ENCODE measurements at regions not wholly inside any gene's neighbourhood (a gene's known extent, or its start where the extent isn't known, plus 50 kb on each side); places are given as distances from the start of the nearest gene placed in this dataset.

DNA sequence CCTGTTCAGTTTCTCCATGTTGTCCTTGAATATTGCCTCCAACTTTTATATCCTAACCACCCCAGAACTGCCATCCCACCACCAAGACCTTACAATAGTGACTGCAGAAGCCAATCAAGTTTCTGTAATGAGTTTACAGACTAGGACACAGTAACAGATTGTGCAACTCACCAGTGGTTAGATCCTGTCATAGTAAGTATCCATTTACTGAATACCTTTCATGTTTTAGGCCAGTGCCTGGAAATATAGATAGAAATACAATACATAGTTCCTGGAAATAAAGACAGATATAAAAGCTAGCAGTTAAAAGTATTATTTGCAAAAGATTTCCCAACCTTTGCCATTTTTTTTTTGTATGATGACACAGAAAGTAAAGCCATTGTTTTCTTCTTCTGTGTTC, 471.8 kb upstream of the BTBD3 start:
- no peak overlapping the region for H3K4me3 ChIP-seq (ENCODE audit: extremely low read depth in 1 of 4, insufficient read depth in 2 of 4, low read depth in 3 of 4, low read length in 4 of 4)
- H3K4me2 ChIP-seq (ENCODE audit: insufficient read depth in 1 of 2, low read depth in 2 of 2, low read length in 2 of 2), result no peak overlapping the region
- ChIA-PET CTCF (ENCODE audit: partially characterized antibody) (interaction anchor here (1.1 kb wide), 1 partner anchor 19 kb away, joined by 3 read pairs; no protein-coding TSS in a partner anchor), POLR2A (ENCODE audit: partially characterized antibody) (no interaction called here)
- no peak overlapping the region for H4K91ac ChIP-seq (replicated peaks; ENCODE audit: insufficient read length, low read length)
- H2AFZ ChIP-seq (ENCODE audit: low read length), result no peak overlapping the region
- no peaks in the 10 kb centered on the region; a peak in 1 of 8 replicates for H3K36me3 ChIP-seq (ENCODE audit: control insufficient read depth in 2 of 4, insufficient read depth in 4 of 4, low read length in 3 of 4)
- H2BK15ac ChIP-seq (ENCODE audit: low read length), result no peak overlapping the region
- no peak overlapping the region for H3K56ac ChIP-seq (replicated peaks; ENCODE audit: insufficient read length, low read depth, low read length)
- no peaks in the 10 kb centered on the region for H3K79me1 ChIP-seq (ENCODE audit: low read depth, low read length)
- FAIRE-seq (no peak), DNase-seq (ENCODE audit: low read depth in 1 of 2, low spot score in 2 of 2) (no peak)
- H2BK120ac ChIP-seq (replicated peaks; ENCODE audit: low read depth, low read length), result no peak overlapping the region
- no peak overlapping the region for H2BK5ac ChIP-seq (ENCODE audit: low read depth, low read length)
- no peak overlapping the region for H2BK20ac ChIP-seq (ENCODE audit: low read length)
- no peaks in the 10 kb centered on the region for H3K23me2 ChIP-seq (ENCODE audit: low read depth, low read length)
- H3K14ac ChIP-seq (ENCODE audit: insufficient read length), result no peak overlapping the region
- no peak overlapping the region for H3K27ac ChIP-seq (ENCODE audit: low read depth, low read length)
- H3K9me3 ChIP-seq (ENCODE audit: insufficient read depth in 2 of 2, low read depth in 1 of 2, low read length in 1 of 2), result no peaks in the 10 kb centered on the region
- H4K8ac ChIP-seq (ENCODE audit: extremely low read depth, insufficient read depth, low read length), result no peak overlapping the region
- H3K9ac ChIP-seq (replicated peaks in 1 of 4; ENCODE audit: extremely low read depth in 1 of 4, low read depth in 3 of 4, low read length in 3 of 4), result no peak overlapping the region
- H3K23ac ChIP-seq (ENCODE audit: insufficient read length), result no peak overlapping the region
- no peaks in the 10 kb centered on the region for H3K79me2 ChIP-seq (ENCODE audit: control insufficient read depth in 1 of 2, insufficient read depth in 2 of 2, low read length in 2 of 2)
- no peaks in the 10 kb centered on the region for H4K20me1 ChIP-seq (replicated peaks in 1 of 2; ENCODE audit: control insufficient read depth in 1 of 2, insufficient read depth in 2 of 2, low read length in 2 of 2)
- H3K4me1 ChIP-seq (replicated peaks in 1 of 4; ENCODE audit: control insufficient read depth in 3 of 4, insufficient read depth in 4 of 4, low read length in 3 of 4), result peaks cover 0 to 17% (median 6%) of the 10 kb centered on the region in 4 experiments; a peak in 4 of 7 replicates
- H2AK5ac ChIP-seq (ENCODE audit: low read depth, low read length), result no peak overlapping the region
- no peak overlapping the region for H3K4ac ChIP-seq (replicated peaks; ENCODE audit: insufficient read length, low read depth, low read length)
- H3K27me3 ChIP-seq (replicated peaks in 1 of 4; ENCODE audit: control insufficient read depth in 3 of 4, extremely low read depth in 1 of 4, insufficient read depth in 3 of 4, low read length in 3 of 4), result no peaks in the 10 kb centered on the region
- no peak overlapping the region for H4K5ac ChIP-seq (ENCODE audit: insufficient read length, low read depth, low read length)
- no peak overlapping the region for H3K18ac ChIP-seq (ENCODE audit: extremely low read depth, low read length)
- H2BK12ac ChIP-seq (ENCODE audit: low read depth, low read length), result no peak overlapping the region
- TF ChIP-seq EZH2 (IDR thresholded peaks at IDR 0.05; ENCODE audit: low read depth, low read length, severe bottlenecking) (no peak), PHF8 (conservative IDR thresholded peaks at IDR 0.05; ENCODE audit: low read depth, low read length) (no peak), JUN (IDR thresholded peaks at IDR 0.05; ENCODE audit: low read depth, low read length) (no peak), HDAC6 (IDR thresholded peaks at IDR 0.05; ENCODE audit: low read depth, low read length) (no peak), KDM4A (IDR thresholded peaks at IDR 0.05; ENCODE audit: low read depth, low read length, severe bottlenecking) (no peak), TAF7 (optimal IDR thresholded peaks at IDR 0.05; ENCODE audit: borderline replicate concordance, low read depth, low read length) (no peak), SIN3A (conservative IDR thresholded peaks at IDR 0.05 in 1 of 2, IDR thresholded peaks at IDR 0.05 in 1 of 2; ENCODE audit: low read depth in 1 of 2, low read length in 2 of 2) (no peak), TBP (IDR thresholded peaks at IDR 0.05; ENCODE audit: low read depth, low read length) (no peak), GABPA (IDR thresholded peaks at IDR 0.05; ENCODE audit: borderline replicate concordance, insufficient read depth, low read length) (no peak), YY1 (IDR thresholded peaks at IDR 0.05; ENCODE audit: low read depth, low read length) (no peak), E2F6 (IDR thresholded peaks at IDR 0.05) (no peak), TAF1 (IDR thresholded peaks at IDR 0.05; ENCODE audit: low read depth, low read length) (no peak)

Data from H1 (cell line).